Stimulated activated naive CD8-positive, alpha-beta T cell treated with anti-CD3 and anti-CD28 coated beads, Interleukin-15, Interleukin-2, amounts not matched to agents 100 ng/mL and 50 ng/mL, for 24 hours (primary cell): ENCODE measurements at regions not wholly inside any gene's neighbourhood (a gene's known extent, or its start where the extent isn't known, plus 50 kb on each side); places are given as distances from the start of the nearest gene placed in this dataset.

Source experiments
- H3K27ac Mint-ChIP-seq: one replicate; pipeline ENCODE4 v1.8.0; 2021; ENCODE audit warnings: mild to moderate bottlenecking, mixed read lengths
- H3K27me3 Mint-ChIP-seq: one replicate; pipeline ENCODE4 v1.8.0; 2021; ENCODE audit warnings: mixed read lengths
- H3K36me3 Mint-ChIP-seq: one replicate; pipeline ENCODE4 v1.8.0; 2021; ENCODE audit warnings: low read depth, mixed read lengths
- H3K4me1 Mint-ChIP-seq: one replicate; pipeline ENCODE4 v1.8.0; 2021; ENCODE audit warnings: low read depth, mixed read lengths
- H3K4me3 Mint-ChIP-seq: one replicate; pipeline ENCODE4 v1.8.0; 2021; ENCODE audit warnings: mild to moderate bottlenecking, mixed read lengths
- H3K9me3 Mint-ChIP-seq: one replicate; pipeline ENCODE4 v1.8.0; 2021; ENCODE audit warnings: mixed read lengths

- Mint-ChIP-seq H3K27ac (no peak overlapping the region), H3K9me3 (no peaks in the 10 kb centered on the region), H3K27me3 (no peaks in the 10 kb centered on the region), H3K36me3 (no peaks in the 10 kb centered on the region), H3K4me3 (no peak overlapping the region), H3K4me1 (no peaks in the 10 kb centered on the region)
Observed at GRCh38 chr10:1964476-1964875, 227.2 kb upstream of the ADARB2 start.

- Mint-ChIP-seq H3K27ac (no peak overlapping the region), H3K36me3 (no peaks in the 10 kb centered on the region), H3K4me3 (no peak overlapping the region), H3K4me1 (no peaks in the 10 kb centered on the region), H3K9me3 (no peaks in the 10 kb centered on the region), H3K27me3 (no peaks in the 10 kb centered on the region)
Observed at GRCh38 chr10:1963341-1963740, 226.0 kb upstream of the ADARB2 start.

GRCh38 chr10:1961989-1962388, 224.7 kb upstream of the ADARB2 start:
- Mint-ChIP-seq H3K4me1 (peaks cover 12% of the 10 kb centered on the region), H3K27ac (no peak overlapping the region), H3K4me3 (no peak overlapping the region), H3K36me3 (no peaks in the 10 kb centered on the region), H3K27me3 (no peaks in the 10 kb centered on the region), H3K9me3 (no peaks in the 10 kb centered on the region)

- Mint-ChIP-seq H3K27ac (no peak overlapping the region), H3K27me3 (no peaks in the 10 kb centered on the region), H3K36me3 (no peaks in the 10 kb centered on the region), H3K9me3 (no peaks in the 10 kb centered on the region), H3K4me1 (peaks cover 19% of the 10 kb centered on the region), H3K4me3 (no peak overlapping the region)
Observed at GRCh38 chr10:1960982-1961381, 223.7 kb upstream of the ADARB2 start.

GRCh38 chr10:1957057-1957456, 219.7 kb upstream of the ADARB2 start:
- Mint-ChIP-seq H3K36me3 (no peaks in the 10 kb centered on the region), H3K27me3 (no peaks in the 10 kb centered on the region), H3K9me3 (no peaks in the 10 kb centered on the region), H3K27ac (no peak overlapping the region), H3K4me1 (peaks cover 19% of the 10 kb centered on the region), H3K4me3 (no peak overlapping the region)

- H3K4me3 Mint-ChIP-seq = no peak overlapping the region
- no peak overlapping the region for H3K27ac Mint-ChIP-seq
- no peaks in the 10 kb centered on the region for H3K36me3 Mint-ChIP-seq
- no peaks in the 10 kb centered on the region for H3K9me3 Mint-ChIP-seq
- H3K27me3 Mint-ChIP-seq = no peaks in the 10 kb centered on the region
- peaks cover 26% of the 10 kb centered on the region for H3K4me1 Mint-ChIP-seq
Observed at GRCh38 chr10:1954300-1954699, 217.0 kb upstream of the ADARB2 start.

- H3K36me3 Mint-ChIP-seq = no peaks in the 10 kb centered on the region
- no peak overlapping the region for H3K4me3 Mint-ChIP-seq
- H3K9me3 Mint-ChIP-seq = no peaks in the 10 kb centered on the region
- no peaks in the 10 kb centered on the region for H3K27me3 Mint-ChIP-seq
- H3K4me1 Mint-ChIP-seq = peaks cover 28% of the 10 kb centered on the region
- no peak overlapping the region for H3K27ac Mint-ChIP-seq
Observed at GRCh38 chr10:1952126-1953095, 215.1 kb upstream of the ADARB2 start.

- Mint-ChIP-seq H3K9me3 (no peaks in the 10 kb centered on the region), H3K36me3 (no peaks in the 10 kb centered on the region), H3K27me3 (no peaks in the 10 kb centered on the region), H3K4me1 (peaks cover 24% of the 10 kb centered on the region), H3K27ac (no peak overlapping the region), H3K4me3 (no peak overlapping the region)
Observed at GRCh38 chr10:1950803-1951495, 213.6 kb upstream of the ADARB2 start.

GRCh38 chr10:1947464-1948003, 210.2 kb upstream of the ADARB2 start:
- no peaks in the 10 kb centered on the region for H3K27me3 Mint-ChIP-seq
- peaks cover 14% of the 10 kb centered on the region for H3K9me3 Mint-ChIP-seq
- no peaks in the 10 kb centered on the region for H3K36me3 Mint-ChIP-seq
- peaks cover 47% of the 10 kb centered on the region for H3K4me1 Mint-ChIP-seq
- H3K27ac Mint-ChIP-seq = no peak overlapping the region
- H3K4me3 Mint-ChIP-seq = no peak overlapping the region

- Mint-ChIP-seq H3K27ac (peak overlapping the region; percentile 58), H3K9me3 (peaks cover 23% of the 10 kb centered on the region), H3K27me3 (no peaks in the 10 kb centered on the region), H3K4me1 (peaks cover 62% of the 10 kb centered on the region), H3K36me3 (no peaks in the 10 kb centered on the region), H3K4me3 (no peak overlapping the region)
Observed at GRCh38 chr10:1944487-1944886, 207.2 kb upstream of the ADARB2 start.

GRCh38 chr10:1942478-1942877, 205.2 kb upstream of the ADARB2 start:
- Mint-ChIP-seq H3K4me3 (no peak overlapping the region), H3K9me3 (peaks cover 25% of the 10 kb centered on the region), H3K36me3 (no peaks in the 10 kb centered on the region), H3K27ac (peak overlapping the region; percentile 4), H3K27me3 (no peaks in the 10 kb centered on the region), H3K4me1 (peaks cover 71% of the 10 kb centered on the region)

GRCh38 chr10:1939016-1939415, 201.7 kb upstream of the ADARB2 start:
- Mint-ChIP-seq H3K4me1 (peaks cover 68% of the 10 kb centered on the region), H3K4me3 (peak overlapping the region; percentile 79), H3K36me3 (no peaks in the 10 kb centered on the region), H3K27ac (peak overlapping the region; percentile 96), H3K27me3 (no peaks in the 10 kb centered on the region), H3K9me3 (peaks cover 19% of the 10 kb centered on the region)

GRCh38 chr10:1938317-1938716, 201.0 kb upstream of the ADARB2 start:
- peaks cover 66% of the 10 kb centered on the region for H3K4me1 Mint-ChIP-seq

GRCh38 chr10:1935912-1936311, 198.6 kb upstream of the ADARB2 start:
- Mint-ChIP-seq H3K36me3 (no peaks in the 10 kb centered on the region), H3K4me3 (no peak overlapping the region), H3K27ac (no peak overlapping the region)

More at GRCh38 chr10:1938317-1938716, 201.0 kb upstream of the ADARB2 start:
- H3K9me3 Mint-ChIP-seq = peaks cover 16% of the 10 kb centered on the region
- peak overlapping the region; percentile 96 for H3K27ac Mint-ChIP-seq
- H3K4me3 Mint-ChIP-seq = peak overlapping the region; percentile 79
- no peaks in the 10 kb centered on the region for H3K36me3 Mint-ChIP-seq
- no peaks in the 10 kb centered on the region for H3K27me3 Mint-ChIP-seq

GRCh38 chr10:1933215-1933614, 195.9 kb upstream of the ADARB2 start:
- H3K27me3 Mint-ChIP-seq = no peaks in the 10 kb centered on the region
- H3K27ac Mint-ChIP-seq = no peak overlapping the region
- H3K9me3 Mint-ChIP-seq = peaks cover 6% of the 10 kb centered on the region
- peak overlapping the region; percentile 26 for H3K4me3 Mint-ChIP-seq
- H3K4me1 Mint-ChIP-seq = peaks cover 43% of the 10 kb centered on the region
- no peaks in the 10 kb centered on the region for H3K36me3 Mint-ChIP-seq

More at GRCh38 chr10:1935912-1936311, 198.6 kb upstream of the ADARB2 start:
- Mint-ChIP-seq H3K27me3 (no peaks in the 10 kb centered on the region), H3K4me1 (peaks cover 63% of the 10 kb centered on the region), H3K9me3 (peaks cover 10% of the 10 kb centered on the region)
